NCI-H1694 (cell line): ENCODE measurements at regions not wholly inside any gene's neighbourhood (a gene's known extent, or its start where the extent isn't known, plus 50 kb on each side); places are given as distances from the start of the nearest gene placed in this dataset.
A peak's percentile ranks its signal among the peaks of the same experiment; 100 is the strongest.
"Not testable (repeated sequence)": the region's sequence is repeated elsewhere in the genome, so short reads cannot be mapped to it uniquely, and the experiment has no call there.

Experiments used
- DNase-seq: peaks from one replicate; lab custom pipeline; 2025; lab: John Stamatoyannopoulos, UW

DNA sequence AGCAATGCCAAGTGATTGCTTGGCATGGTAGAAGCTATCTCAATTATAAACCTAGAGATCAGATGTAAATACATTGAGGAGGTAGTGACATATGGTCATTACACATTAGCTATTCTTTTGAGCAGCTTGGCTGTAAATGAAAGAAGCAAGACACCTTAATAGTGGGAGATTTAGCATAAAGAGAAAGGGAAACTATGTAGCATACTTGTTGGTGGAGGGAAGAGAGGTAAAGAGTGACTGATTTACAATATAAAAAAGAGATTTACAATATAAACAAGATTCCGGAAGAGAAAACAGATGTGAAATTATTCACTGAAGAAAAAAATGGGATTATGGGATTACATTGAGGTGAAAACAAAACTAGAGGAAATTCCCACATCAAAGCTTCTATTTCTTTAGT is 2009.6 kb downstream of the OLFM4 start:
- DNase-seq: no peak

DNA sequence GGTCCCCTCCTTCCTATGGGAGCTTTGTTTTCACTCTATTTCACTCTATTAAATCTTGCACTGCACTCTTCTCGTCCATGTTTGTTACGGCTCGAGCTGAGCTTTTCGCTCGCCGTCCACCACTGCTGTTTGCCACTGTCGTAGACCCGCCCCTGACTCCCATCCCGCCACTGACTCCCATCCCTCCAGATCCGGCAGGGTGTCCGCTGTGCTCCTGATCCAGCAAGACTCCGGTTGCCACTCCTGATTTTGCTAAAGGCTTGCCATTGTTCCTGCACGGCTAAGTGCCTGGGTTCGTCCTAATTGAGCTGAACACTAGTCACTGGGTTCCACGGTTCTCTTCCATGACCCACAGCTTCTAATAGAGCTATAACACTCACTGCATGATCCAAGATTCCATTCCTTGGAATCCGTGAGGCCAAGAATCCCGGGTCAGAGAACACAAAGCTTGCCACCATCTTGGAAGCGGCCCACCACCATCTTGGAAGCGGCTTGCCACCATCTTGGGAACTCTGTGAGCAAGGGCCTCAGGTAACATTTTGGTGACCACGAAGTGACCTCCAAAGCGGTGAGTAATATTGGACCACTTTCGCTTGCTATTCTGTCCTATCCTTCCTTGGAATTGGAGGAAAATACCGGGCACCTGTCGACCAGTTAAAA is 2025.4 kb downstream of the OLFM4 start:
- DNase-seq: not testable (repeated sequence)

DNA sequence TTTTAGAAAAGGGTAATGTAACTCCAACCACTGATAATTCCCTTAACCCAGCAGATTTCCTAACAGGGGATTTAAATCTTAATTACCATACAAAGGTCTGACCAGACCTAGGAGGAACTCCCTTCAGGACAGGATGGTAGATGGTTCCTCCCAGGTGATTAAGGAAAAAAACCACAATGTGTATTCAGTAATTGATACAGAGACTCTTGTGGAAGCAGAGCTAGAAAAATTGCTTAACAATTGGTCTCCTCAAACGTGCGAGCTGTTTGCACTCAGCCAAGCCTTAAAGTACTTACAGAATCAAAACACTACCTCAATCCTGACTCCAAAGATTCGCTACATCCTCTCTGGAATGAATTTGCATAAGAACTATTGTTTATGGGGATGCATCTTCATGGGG is 2027.1 kb downstream of the OLFM4 start:
- not testable (repeated sequence) for DNase-seq

DNA sequence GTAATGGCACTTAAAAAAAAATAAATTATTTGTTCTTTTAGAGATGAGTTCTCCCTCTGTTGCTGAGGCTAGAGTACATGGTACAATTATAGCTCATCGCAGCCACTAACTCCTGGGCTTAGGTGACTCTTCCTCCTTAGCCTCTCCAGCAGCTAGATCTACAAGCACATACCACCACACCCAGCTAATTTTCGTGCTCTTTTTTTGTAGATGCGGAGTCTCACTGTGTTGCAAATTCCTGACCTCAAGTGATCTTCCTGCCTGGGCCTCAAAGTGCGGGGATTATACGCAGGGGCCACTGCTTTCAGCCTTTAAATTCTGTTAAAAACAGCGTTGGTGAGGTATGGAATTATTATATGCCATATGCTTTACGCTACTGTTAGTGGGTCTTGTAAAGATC is 2034.0 kb downstream of the OLFM4 start:
- DNase-seq: no peak

DNA sequence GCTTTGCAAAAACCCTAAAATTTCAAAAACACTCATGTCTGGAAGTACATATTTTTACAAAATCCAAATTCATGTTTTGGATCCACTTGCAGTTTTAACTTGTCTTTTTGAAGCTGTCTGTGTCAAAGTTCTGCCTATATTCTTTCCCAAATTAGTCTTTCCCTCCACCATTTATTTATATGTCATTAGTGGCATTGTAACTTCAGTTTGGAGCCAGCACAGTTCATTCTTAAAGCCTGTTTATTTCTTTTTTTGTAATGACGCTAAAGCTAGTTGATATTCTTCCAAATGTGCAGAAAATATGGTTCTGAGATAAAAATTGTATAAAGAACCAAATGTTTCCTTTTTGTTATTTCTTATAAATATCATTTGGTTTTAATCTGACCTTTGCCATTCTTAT is 2039.3 kb downstream of the OLFM4 start:
- DNase-seq: no peak

DNA sequence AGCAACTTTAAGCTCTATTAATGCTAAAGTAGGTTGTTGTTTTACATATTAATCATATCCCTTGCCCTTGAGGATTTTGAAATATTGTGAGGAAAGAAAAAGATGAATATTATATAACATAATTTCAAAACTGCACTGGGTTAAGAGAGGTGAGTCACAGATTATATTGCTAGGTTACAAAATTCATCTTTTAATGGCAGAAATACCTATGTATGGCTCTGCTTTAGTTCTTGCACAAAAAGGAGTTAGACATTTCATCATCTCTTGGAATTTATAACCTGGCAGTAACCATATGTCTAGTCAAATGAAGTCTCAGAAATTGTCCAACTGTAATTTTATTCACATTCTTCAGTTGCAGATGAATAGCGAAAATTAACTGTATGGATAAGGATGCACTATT is 2041.1 kb downstream of the OLFM4 start:
- no peak for DNase-seq

DNA sequence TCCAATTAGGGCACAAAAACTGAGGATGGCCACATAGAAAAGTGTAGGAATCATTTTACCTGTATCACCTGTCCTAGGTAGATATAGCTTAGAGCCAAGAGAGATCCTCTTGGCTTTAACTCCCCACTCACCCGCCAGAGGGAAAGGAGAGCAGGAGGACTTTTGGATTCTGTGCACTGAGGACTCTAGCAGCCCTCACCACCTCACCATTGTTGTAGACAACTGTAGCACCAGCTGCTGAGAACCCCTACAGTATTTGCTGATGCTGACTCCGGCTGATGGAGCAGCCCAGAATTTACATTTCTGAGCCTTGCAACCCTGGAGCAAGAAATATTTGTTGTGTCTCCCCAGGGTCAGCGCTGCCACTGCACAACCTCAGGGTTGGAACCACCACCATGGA is 2044.4 kb downstream of the OLFM4 start:
- no peak for DNase-seq

DNA sequence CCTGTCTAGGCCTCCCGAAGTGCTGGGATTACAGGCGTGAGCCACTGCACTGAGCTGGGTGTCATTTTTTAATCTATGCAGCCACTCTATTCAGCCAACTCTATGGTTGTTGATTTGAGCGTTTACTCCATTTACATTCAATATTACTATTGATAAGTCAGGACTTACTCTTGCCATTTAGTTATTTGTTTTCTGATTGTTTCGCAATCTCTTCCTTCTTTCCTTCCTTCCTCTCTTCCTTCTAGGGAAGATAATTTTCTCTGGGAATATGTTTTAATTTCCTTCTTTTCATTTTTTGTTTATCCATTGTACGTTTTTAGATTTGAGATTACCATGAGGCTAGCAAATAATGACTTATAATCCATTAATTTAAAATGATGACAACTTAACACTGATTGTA is 2056.0 kb downstream of the OLFM4 start:
- no peak for DNase-seq

DNA sequence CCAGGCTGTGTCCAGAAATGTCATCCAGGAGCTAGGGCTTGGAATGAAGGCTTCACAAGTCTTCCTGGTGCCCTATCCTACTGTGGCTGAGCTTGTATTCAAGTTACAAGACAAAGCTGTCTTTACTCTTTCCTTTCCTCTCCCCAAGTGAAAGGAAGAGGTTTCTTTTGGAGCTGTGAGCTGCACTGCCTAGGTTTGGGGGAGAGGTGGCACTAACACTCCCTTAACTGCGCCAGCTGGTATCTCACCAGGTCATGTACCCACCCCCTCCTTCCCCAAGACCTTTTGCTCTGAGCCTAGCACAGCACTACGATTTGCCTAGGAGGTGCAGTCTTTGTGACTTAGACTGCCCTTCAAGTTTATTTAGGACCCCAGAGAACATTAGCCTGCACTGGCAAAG is 2053.6 kb upstream of the PRR20A start:
- DNase-seq: no peak

DNA sequence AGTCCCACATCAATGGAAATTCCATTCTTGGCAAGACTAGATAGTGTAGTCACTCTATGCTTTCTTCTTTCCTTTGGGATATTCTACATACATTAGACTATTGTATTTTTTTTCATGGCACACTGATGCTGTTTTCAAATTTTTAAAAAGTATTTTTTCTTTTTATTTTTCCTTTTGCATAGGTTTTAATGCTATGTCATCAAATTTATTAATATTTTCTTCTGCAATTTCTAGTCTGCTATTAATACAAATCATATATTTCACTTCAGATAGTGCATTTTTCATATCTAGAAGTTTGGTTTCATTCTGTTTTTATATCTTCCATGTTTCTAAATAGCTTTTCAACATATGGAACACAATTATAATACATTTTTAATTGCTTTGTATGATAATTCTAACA is 2050.1 kb upstream of the PRR20A start:
- no peak for DNase-seq

DNA sequence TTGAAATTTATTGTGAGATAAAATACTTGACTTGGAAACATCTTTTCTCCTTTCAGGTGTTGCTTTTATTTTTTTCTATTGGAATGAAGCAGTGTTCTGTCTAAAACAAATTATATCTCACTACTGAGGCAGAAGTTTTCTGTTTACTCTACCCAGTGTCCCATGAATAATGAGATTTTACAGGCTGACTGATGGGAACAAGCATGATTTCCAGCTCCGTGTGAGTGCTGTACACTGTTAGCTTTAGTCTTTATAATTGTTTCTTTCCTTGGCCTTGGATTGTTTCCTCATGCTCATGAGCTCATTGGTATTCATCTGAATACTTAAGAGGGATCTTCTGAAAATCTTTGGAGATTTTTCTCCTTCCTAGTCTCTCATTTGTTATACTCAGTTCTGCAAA is 2049.5 kb upstream of the PRR20A start:
- DNase-seq: peak; percentile 39

DNA sequence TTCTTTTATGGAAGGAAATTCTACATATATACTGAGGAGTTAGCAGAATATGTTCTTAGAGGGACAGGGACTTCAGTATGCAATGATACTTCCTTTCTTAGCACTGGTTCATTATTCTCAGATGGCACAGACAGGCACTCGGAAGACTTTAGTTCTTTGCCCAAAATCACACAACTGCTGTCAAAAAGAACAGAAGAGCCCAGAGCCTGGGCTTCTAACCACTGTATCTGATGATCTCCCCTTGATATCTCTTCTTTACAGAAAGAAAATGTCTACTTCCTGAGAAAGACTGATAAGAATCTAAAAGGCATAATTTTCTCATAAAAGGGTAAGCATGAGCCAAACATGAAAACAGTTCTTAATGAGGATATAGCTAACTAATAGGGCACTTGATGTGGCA is 2034.2 kb upstream of the PRR20A start:
- no peak for DNase-seq

DNA sequence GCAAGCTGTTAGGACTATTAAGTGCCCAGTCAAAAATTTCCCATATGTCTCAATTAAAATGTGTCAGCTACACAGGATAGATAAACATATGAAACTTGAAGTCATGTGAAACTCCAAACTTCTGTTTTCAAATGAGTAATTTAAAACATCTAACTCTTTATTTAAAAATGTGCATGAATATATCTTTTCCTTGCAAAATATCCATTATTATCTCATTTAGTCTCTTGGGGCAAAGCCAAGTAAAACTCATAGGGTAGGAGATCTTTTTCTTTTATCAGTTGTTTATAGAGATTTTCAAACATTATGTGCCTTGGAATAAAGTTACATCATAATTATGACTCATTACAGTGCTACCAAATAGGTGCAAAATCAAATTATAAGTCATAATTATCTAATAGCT is 2020.1 kb upstream of the PRR20A start:
- no peak for DNase-seq

DNA sequence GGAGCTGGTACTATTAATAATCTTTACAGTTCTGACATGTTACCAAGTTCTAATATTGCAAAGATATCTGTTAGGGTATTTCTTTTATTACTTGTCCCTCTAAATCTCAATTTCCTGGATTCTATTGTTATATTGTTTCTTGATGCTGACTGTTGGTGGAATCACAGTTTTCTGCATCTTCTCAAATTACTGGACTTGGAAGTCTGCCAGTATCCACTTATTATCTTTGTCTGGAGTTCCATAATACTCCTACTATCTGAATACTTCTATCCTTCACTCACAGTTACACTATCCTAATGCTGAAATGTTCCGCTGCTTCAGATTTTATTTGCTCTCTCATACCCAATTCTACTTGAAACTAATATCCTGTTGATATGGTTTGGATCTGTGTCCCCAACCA is 1985.7 kb upstream of the PRR20A start:
- no peak for DNase-seq

DNA sequence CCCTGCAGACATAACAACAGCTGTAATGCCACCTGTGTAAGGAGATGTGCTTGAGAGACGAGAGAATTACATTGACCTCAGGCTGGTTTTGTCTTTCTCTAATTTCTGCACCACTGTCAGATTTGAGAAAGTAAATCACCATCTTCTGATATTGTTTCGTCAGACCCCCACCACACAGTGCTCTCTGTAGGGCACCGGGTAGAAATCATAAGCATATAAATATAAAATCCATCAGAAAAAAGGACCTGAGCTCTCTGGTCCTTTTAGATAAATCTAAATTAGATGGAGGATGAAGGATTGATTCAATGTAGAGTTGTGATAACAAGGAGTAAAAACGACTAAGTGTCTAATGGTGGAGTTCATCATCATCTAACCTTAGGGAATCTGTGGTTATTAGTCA is 1981.0 kb upstream of the PRR20A start:
- no peak for DNase-seq

DNA sequence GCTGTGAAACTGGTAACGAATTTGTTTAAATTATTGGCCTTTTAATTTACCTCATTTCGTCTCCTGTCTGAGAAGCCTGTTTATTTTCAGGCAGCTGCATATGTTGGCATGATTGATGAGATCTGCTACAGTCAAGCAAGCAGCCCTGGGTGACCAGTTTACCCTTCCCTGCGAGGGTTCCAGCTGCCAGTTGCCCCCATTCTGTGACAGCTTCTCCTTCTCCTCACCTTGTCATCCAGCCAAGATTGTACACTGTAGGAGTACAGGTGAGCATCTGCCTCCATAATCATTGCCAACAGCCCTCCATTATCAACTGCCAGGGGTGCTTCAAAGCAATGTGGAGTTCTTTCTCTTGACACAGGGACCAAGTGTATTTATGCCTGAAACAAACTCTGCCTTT is 1979.9 kb upstream of the PRR20A start:
- DNase-seq: peak; percentile 75

DNA sequence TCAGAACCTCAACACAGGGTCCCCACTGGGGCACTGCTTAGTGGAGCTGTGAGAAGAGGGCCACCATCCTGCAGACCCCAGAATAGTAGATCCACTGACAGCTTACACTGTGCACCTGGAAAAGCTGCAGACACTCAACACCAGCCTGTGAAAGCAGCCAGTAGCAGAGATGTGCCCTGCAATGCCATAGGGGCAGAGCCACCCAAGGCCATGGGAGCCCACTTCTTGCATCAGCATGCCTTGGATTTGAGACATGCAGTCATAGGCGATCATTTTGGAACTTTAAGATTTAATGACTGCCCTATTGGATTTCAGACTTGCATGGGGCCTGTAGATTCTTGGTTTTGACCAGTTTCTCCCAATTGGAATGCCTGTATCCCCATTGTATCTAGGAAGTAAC is 1962.1 kb upstream of the PRR20A start:
- not testable (repeated sequence) for DNase-seq

DNA sequence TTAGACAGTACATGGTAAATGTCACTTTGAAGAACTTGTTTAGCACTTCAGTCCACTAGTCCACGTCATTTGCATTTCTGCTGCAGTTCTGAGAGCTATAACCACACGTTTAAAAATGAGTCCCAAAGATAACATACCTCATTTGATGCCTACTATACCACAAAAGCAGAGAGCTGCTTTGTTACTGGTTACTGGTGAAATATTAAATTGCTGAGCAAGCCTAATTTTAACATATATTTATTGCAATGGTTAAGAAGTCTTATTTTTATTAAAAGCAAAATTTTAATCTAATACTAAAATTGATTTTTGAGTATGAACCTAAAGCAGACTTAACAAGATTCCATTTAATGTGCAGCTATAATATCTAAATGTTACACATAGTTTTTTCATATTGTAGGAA is 1949.7 kb upstream of the PRR20A start:
- no peak for DNase-seq

DNA sequence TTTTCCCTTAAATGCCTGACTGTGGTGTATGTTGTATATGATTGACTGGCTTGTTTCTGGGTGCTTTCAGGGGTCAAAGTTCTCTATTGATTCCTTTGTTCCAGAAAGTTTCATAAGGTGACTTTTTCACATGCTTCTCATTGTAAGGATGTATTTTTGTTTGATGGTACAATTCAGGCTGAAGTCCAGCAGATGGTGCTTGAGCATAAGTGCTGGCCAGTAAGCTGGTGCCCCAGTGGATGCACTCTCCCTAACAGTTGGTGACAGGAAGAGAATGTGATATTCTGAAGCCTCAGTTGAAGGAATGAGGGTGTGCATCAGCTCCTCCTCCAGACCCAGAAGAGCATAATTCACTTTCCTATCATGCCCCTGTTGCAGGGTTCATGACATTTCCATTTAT is 1941.6 kb upstream of the PRR20A start:
- no peak for DNase-seq

DNA sequence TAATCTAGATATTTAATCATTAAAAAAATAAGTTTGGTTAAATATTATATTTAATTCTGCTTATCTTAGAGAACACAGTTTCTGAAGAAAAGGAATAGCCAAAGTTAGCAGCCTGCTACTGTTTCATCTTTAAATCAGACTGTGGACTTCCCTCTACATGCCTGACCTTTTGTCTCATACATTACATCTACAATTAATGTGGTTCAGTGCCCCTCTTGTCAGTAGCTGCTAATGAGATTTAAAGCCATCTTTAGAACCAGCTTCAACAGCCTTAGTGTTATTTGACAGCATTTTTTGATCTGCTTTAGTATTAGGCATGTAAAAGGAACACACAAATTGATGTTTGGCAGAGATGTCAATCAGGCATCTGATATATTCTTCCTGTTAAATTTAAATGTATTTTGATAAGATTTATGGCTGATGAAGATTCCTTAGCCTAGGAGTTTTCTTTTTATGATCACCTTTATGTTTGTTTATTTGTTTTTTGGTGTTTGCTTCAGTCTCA is 1925.8 kb upstream of the PRR20A start:
- no peak for DNase-seq

DNA sequence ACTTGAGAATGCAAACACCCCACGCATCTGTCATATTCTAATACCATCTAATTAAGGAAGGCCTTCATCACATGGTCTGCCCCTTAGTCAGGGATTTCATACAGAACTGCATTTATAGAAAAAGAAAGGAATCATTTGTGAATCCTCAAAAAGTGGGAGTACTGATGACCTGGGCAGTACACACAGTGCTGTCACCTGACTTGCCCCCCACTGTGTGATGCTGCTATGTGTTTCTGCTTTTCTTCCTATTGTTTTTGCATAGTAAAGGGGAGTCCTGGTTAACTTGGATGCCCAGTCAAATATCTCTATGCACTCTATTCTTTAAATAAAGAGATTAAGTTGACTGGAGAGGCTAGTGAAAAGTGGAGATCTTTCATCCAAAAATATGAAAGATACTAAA is 1921.2 kb upstream of the PRR20A start:
- DNase-seq: no peak

DNA sequence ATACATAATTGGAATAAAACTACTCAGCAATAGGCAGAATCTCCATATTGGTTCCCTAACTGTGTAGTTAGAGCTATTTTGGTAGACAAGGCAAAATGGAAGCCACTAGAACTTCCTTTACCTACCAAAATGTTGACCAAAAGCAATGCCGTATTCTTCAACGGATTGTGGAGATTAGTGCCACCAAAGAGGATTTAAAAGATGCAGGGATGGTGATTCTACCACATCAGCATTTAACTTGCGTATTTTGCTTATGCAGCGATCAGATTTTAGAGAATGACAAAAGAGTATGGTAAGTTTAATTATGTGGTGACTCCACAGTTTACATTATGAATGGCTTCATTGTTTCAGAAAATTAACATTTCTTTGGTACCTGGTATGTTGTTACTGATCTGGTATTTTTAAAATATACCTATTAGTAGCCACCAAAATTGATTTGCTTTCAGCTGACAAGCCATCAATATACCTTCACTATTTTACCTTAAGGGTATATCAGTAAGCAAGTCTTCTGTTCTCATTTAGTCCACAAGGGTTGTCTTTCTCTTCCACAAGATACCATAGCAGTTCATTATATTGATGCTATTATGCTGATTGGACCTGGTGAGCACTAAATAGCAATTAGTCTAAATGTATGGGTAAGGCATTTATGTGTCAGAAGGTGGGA is 1910.7 kb upstream of the PRR20A start:
- no peak for DNase-seq

DNA sequence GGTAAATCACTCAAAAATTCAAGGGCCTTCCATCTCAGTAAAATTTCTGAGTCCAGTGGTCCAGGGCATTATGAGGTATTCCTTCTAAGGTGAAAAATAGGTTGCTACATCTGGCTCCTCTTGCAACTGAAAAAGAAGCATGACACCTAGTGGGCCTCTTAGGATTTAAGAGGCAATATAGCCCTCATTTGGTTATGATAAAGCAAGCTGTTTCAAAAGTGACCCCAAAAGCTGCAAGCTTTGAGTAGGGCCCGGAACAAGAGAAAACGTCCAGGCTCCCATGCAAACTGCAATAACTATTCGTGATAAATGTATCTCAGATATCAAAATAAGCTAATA is 1910.2 kb upstream of the PRR20A start:
- DNase-seq: no peak

DNA sequence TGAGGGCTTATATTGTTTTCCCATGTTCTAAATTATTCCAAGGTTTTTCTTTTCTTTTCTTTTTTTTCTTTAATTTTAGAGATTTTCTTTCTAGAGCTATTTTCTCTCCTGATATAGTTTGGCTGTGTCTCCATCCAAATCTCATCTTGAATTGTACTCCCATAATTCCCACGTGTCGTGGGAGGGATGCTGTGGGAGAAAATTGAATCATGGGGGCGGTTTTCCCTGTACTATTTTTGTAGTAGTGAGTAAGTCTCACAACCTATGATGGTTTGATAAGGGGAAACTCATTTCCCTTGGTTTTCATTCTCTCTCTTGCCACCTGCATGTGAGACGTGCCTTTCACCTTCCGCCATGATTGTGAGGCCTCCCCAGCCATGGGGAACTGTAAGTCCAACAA is 1906.4 kb upstream of the PRR20A start:
- no peak for DNase-seq
